Fibroblast of lung (primary cell): ENCODE measurements at regions not wholly inside any gene's neighbourhood (a gene's known extent, or its start where the extent isn't known, plus 50 kb on each side); places are given as distances from the start of the nearest gene placed in this dataset.

Experiments
- CTCF ChIP-seq, 2 donors: IDR thresholded peaks in 1 of 2; conservative IDR thresholded peaks in 1 of 2; 1 replicate in 1 of 2; 2 replicates in 1 of 2; pipeline ENCODE4 v1.5.1; 2011 to 2012; ENCODE audit warnings: low read length in 2 of 2, control low read depth in 1 of 2, inconsistent platforms in 1 of 2, low read depth in 1 of 2, mild to moderate bottlenecking in 1 of 2
- EZH2 ChIP-seq: IDR thresholded peaks from 2 replicates; pipeline ENCODE4 v1.5.1; 2012; ENCODE audit warnings: low read length, control low read depth, mild to moderate bottlenecking; ENCODE audit errors: missing control alignments

DNA sequence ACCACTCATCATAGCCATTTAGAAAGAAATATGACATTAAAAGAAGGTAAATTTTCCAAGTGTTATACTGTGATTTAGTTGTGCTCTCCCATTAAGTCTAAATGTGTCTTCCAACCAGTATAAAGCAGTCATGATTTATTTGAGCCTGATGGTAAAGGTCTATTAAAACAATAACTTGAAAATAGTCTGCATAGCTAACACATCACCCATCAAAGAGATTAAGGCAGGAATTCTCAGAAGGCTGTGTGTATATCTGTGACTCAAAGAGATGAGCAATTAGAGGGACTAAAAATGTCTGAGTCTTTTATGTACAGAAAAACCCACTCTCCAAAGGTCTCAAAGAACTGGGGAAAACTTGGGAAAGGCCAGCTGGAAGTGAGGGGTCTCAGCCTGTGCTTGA lies 70.3 kb upstream of the IQCM start:
- TF ChIP-seq CTCF (conservative IDR thresholded peaks at IDR 0.05 in 1 of 2, IDR thresholded peaks at IDR 0.05 in 1 of 2; ENCODE audit: low read depth in 1 of 2, low read length in 2 of 2) (no peak), EZH2 (no peak)
